Medulla oblongata (tissue), 1 donor: ENCODE measurements at regions not wholly inside any gene's neighbourhood (a gene's known extent, or its start where the extent isn't known, plus 50 kb on each side); places are given as distances from the start of the nearest gene placed in this dataset.
"Not testable (repeated sequence)": the region's sequence is repeated elsewhere in the genome, so short reads cannot be mapped to it uniquely, and the experiment has no call there.

Source experiments
- DNase-seq: peaks from one replicate; pipeline ENCODE4 v3.0.0-alpha.2; 2015; ENCODE audit errors: extremely low spot score

GRCh38 chr1:118461154-118461553 is 276.1 kb upstream of the SPAG17 start:
- no peak for DNase-seq

DNA sequence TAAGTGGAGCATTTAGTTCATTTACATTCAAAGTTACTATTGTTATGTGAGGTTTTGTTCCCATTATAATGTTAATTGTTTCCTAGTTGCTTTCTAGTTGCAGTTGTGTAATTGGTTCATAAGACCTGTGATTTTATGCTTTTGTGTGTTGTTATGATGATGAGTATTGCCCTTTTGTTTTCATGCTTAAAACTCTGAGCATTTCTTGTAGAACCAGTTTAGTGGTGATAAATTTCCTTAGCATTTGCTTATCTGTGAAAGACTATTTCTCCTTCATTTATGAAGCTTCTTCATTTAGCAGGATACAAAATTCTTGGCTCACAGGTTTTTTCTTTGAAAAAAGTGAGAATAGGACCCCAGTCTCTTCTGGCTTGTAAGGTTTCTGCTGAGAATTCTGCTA is 274.8 kb upstream of the SPAG17 start:
- no peak for DNase-seq

GRCh38 chr1:118453856-118454255 is 268.8 kb upstream of the SPAG17 start:
- not testable (repeated sequence) for DNase-seq

GRCh38 chr1:118445156-118445555 is 260.1 kb upstream of the SPAG17 start:
- no peak for DNase-seq

GRCh38 chr1:118442214-118442613 is 257.2 kb upstream of the SPAG17 start:
- DNase-seq, result no peak

DNA sequence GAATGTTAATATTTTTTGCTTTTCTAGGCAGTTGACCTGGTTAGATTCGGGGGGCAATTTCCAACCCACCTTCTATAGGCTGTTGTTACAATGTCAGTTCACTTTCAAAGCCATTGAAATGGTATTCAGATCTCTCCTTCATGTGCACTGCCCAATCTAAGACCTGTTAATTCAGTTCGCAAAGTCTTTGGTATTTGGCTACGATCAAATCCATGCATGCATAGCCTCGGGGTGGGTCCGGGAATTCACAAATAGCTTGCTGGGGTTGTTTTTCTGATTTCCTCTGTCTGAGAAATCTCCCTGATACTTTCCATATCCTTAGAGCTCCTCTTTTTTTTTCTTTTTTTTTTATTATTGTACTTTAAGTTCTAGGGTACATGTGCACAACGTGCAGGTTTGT is 252.6 kb upstream of the SPAG17 start:
- no peak for DNase-seq

GRCh38 chr1:118429856-118430255 is 244.8 kb upstream of the SPAG17 start:
- DNase-seq, result no peak

DNA sequence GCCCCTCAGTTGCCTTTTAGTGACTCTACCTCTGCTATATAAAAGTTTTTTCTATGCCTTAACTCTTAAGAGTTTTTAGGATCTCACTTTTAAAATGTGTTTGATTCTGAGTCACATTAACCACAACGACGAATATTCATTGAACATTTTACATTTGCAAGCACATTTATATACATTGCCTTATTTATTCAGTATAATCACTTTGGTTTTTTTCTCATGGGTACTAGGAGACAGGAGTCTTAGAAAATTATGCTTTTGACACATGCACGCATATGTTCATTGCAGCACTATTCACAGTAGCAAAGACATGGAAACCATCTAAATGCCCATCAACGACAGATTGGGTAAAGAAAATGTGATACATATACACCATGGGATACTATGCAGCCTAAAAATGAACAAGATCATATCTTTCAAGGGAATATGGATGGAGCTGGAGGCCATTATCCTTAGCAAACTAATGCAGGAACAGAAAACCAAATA is 236.9 kb upstream of the SPAG17 start:
- no peak for DNase-seq

DNA sequence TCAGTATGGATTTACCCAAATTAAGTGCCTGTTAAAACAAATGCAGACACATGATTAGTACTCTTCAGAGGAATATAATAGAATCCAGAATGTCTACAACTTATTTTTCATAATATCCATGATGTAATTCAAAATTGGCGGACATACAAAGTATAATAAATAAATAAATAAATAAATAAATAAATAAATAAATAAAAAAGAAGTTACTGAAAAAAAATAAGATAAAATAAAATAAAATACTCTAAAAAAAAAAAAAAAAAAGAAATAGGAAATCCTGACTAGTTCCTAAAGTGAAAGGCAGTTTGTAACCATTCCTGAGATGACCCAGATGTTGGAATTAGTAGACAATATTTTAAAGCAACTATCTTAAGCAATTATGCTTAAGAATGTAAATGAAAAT is 219.0 kb upstream of the SPAG17 start:
- DNase-seq, result no peak

- no peak for DNase-seq
Measured at GRCh38 chr1:118397496-118397859, 212.4 kb upstream of the SPAG17 start.

DNA sequence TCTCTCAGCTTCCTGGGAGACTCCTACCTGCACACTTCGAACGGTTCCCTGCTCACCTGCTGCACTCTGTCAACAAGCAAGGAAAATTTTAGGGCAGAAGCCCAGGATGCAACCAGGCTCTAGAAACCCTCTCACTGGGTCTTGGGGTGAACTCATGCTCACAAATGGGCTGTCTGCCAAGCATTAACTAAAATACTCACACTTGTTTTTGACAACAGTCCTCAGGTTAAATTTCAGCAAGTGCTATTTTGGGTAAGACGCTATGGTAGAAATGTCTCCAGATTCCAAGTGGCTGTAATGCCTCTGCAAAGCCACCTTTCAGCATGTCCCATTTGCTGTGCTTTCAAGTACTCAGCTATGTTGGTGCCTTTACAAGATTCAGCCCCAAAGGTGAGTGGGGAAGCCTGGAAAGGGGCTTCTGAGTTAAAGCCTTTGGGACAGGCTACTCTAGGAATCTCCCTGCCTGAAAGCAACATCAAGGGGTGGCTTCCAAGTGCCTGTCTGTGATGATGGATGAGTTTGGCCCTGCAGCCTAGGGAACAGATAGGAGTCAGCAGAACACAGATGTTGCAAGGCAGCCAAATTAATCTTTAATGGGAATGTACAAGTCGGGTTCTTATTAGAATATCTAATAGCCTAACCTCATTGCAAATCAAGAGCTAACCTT is 211.9 kb upstream of the SPAG17 start:
- DNase-seq, result peak; percentile 17

GRCh38 chr1:118396279-118396678 is 211.3 kb upstream of the SPAG17 start:
- DNase-seq, result no peak

GRCh38 chr1:118395430-118395991 is 210.5 kb upstream of the SPAG17 start:
- no peak for DNase-seq

- DNase-seq, result no peak
Measured at GRCh38 chr1:118390955-118391354, 205.9 kb upstream of the SPAG17 start.

DNA sequence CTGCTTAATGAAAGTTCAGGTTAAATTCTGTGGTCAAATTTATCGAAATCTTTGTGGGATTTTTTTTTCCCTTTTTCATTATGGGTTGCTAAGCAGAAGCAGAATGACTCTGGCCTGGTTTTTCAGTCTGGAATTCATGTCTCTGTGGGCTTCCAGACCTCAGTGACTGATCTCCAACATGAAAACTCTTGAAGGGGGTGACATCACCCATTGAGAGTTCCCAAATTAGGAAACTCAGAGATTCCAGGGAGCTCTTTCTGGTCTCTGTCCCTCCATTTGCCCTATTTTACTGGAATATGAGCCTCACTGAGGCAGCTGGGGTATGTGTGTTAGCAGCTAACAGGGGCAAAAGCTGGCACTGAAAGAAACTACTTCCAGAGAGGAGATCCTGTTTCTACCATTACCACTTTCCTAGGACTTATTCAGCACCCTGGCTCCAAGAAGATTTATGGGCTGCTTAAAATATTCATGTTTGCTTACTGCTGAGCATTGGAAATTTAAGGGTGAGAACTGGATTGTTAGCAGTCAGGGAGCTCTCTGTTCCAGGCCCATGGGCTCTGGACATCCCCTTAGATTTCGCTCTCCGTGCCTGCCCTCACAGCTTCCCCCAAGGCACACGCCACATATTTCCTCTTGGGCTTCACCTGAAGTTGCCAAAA is 203.4 kb upstream of the SPAG17 start:
- DNase-seq, result no peak

GRCh38 chr1:118381197-118381869 is 196.3 kb upstream of the SPAG17 start:
- no peak for DNase-seq

DNA sequence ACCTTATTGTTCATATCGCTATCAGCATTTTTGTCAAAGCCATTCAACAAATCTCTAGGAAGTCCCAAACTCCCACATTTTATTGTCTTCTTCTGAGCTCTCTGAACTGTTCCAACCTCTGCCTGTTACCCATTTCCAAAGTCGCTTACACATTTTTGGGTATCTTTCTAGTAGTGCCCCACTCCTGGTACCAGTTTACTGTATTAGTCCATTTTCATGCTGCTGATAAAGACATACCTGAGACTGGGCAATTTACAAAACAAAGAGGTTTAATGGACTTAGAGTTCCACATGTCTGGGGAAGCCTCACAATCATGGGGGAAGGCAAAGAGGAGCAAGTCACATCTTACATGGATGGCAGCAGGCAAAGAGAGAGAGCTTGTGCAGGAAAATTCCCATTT is 192.2 kb upstream of the SPAG17 start:
- DNase-seq, result not testable (repeated sequence)

- DNase-seq, result no peak
Measured at GRCh38 chr1:118371612-118372011, 186.6 kb upstream of the SPAG17 start.

DNA sequence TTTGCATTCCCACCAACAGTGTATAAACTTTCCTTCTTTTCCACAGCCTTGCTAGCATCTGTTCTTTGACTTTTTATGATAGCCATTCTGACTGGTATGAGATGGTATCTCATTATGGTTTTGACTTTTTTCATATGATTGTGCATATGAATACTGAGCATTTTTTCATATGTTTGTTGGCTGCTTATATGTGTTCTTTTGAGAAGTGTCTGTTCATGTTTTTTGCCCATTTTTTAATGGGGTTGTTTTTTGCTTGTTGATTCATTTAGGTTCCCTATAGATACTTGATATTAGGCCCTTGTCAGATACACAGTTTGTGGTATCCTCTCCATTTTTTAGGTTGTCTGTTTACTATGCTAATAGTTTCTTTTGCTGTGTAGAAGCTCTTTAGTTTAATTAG is 185.8 kb upstream of the SPAG17 start:
- no peak for DNase-seq

DNA sequence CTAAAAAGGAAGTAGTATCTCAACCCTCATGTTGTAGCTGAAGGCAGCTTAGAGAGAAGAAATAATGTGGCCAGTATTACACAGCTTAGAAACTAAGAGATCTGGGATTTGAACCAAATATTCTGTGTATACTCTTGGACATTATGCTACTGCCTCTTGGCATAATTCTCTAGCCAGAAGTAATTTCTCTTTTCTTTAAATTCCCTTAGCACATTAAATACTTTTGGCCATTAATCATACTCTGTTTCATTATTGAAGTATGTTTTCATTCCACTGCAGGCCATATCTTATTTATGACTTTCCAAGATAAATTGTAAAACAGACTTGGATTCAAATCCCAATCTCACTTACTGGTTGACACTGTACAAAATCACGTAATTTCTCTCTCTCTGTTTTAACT is 181.3 kb upstream of the SPAG17 start:
- no peak for DNase-seq

- no peak for DNase-seq
Measured at GRCh38 chr1:118364882-118365281, 179.9 kb upstream of the SPAG17 start.

GRCh38 chr1:118363396-118363795 is 178.4 kb upstream of the SPAG17 start:
- DNase-seq, result no peak

- DNase-seq, result no peak
Measured at GRCh38 chr1:118360817-118361216, 175.8 kb upstream of the SPAG17 start.
